ENCODE measurements at regions not wholly inside any gene's neighbourhood (a gene's known extent, or its start where the extent isn't known, plus 50 kb on each side); places are given as distances from the start of the nearest gene placed in this dataset.

DNA sequence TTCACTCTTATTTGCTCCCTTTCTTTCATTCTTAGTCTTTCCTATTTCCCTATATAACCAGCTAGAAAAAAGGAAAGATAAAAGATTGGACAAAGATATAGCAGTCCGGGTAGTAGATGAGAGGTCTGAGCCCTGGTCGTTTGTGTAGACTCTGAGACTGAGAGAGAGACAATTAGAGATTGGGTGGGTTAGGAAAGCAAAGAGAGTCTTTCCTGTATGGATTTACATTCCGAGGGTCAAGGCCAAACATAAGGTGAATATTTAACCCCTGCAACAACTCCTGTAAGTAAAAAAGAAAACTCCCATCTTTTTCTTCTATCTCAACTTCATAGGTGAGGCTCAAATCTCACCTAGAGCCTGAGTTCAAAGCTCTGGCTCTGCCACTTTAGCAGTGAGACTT, 218.0 kb upstream of the FGGY start:
- TF ChIP-seq POLR2AphosphoS5 (IDR thresholded peaks at IDR 0.05; ENCODE audit: low read depth): no peak
- TF ChIP-seq, protein P1, sequence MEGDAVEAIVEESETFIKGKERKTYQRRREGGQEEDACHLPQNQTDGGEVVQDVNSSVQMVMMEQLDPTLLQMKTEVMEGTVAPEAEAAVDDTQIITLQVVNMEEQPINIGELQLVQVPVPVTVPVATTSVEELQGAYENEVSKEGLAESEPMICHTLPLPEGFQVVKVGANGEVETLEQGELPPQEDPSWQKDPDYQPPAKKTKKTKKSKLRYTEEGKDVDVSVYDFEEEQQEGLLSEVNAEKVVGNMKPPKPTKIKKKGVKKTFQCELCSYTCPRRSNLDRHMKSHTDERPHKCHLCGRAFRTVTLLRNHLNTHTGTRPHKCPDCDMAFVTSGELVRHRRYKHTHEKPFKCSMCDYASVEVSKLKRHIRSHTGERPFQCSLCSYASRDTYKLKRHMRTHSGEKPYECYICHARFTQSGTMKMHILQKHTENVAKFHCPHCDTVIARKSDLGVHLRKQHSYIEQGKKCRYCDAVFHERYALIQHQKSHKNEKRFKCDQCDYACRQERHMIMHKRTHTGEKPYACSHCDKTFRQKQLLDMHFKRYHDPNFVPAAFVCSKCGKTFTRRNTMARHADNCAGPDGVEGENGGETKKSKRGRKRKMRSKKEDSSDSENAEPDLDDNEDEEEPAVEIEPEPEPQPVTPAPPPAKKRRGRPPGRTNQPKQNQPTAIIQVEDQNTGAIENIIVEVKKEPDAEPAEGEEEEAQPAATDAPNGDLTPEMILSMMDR (IDR thresholded peaks at IDR 0.05; ENCODE audit: insufficient read depth, low read length): no peak
- TF ChIP-seq GABPA (IDR thresholded peaks at IDR 0.05; ENCODE audit: low read depth): no peak
- no peak for TF ChIP-seq SPI1 (IDR thresholded peaks at IDR 0.05; ENCODE audit: borderline replicate concordance, low read depth)
- TF ChIP-seq, protein P2, sequence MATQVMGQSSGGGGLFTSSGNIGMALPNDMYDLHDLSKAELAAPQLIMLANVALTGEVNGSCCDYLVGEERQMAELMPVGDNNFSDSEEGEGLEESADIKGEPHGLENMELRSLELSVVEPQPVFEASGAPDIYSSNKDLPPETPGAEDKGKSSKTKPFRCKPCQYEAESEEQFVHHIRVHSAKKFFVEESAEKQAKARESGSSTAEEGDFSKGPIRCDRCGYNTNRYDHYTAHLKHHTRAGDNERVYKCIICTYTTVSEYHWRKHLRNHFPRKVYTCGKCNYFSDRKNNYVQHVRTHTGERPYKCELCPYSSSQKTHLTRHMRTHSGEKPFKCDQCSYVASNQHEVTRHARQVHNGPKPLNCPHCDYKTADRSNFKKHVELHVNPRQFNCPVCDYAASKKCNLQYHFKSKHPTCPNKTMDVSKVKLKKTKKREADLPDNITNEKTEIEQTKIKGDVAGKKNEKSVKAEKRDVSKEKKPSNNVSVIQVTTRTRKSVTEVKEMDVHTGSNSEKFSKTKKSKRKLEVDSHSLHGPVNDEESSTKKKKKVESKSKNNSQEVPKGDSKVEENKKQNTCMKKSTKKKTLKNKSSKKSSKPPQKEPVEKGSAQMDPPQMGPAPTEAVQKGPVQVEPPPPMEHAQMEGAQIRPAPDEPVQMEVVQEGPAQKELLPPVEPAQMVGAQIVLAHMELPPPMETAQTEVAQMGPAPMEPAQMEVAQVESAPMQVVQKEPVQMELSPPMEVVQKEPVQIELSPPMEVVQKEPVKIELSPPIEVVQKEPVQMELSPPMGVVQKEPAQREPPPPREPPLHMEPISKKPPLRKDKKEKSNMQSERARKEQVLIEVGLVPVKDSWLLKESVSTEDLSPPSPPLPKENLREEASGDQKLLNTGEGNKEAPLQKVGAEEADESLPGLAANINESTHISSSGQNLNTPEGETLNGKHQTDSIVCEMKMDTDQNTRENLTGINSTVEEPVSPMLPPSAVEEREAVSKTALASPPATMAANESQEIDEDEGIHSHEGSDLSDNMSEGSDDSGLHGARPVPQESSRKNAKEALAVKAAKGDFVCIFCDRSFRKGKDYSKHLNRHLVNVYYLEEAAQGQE (IDR thresholded peaks at IDR 0.05; ENCODE audit: insufficient replicate concordance, low read depth): no peak
- Histone ChIP-seq H3K27ac (replicated peaks) (no peak overlapping the region), H3K27me3 (ENCODE audit: insufficient read depth, poor library complexity, severe bottlenecking) (no peaks in the 10 kb centered on the region), H3K4me3 (replicated peaks; ENCODE audit: insufficient read depth, low read length) (no peak overlapping the region)
- DNase-seq (ENCODE audit: low read depth in 1 of 2, low spot score in 1 of 2): no peak

DNA sequence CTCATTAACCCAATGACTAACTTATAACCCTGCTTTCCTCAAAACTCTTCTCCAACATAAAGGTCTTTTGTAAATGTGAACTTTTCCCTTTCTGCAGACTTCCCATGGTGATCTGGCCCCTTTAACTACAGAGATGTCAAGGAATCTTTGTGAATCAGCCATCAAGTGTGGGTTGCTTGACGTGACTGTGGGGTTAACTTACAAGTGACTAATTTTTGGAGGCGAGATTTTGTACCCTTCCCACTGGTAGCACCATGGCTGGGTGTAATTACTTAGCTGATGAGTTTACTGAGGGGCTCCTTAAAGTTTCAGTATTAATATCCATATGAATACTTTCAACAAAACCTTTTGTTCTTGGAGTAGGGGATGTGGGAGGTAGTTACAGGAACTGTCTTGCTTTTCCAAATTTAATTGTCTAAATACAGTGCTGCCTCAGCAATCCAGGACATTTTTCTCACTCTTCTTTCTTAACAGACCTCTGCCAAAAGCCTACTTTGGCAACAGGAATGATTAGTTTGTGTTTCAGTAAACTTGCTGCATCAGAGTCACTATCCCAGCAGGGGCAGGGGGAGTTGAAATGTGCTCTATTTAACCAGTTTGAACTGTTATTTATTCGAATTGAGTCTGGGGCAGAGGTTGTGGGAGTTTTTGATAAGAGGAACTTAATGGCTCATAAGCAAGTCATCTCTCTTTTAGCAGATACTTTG, 217.3 kb upstream of the FGGY start:
- Histone ChIP-seq H3K27me3 (ENCODE audit: insufficient read depth, poor library complexity, severe bottlenecking) (no peaks in the 10 kb centered on the region), H3K4me3 (replicated peaks; ENCODE audit: insufficient read depth, low read length) (no peak overlapping the region), H3K27ac (replicated peaks) (no peak overlapping the region)
- DNase-seq (ENCODE audit: low read depth in 1 of 2, low spot score in 1 of 2): no peak
- TF ChIP-seq SPI1 (IDR thresholded peaks at IDR 0.05; ENCODE audit: borderline replicate concordance, low read depth) (no peak), GABPA (IDR thresholded peaks at IDR 0.05; ENCODE audit: low read depth) (no peak), POLR2AphosphoS5 (IDR thresholded peaks at IDR 0.05; ENCODE audit: low read depth) (no peak)
- TF ChIP-seq, protein P1 (IDR thresholded peaks at IDR 0.05; ENCODE audit: insufficient read depth, low read length): no peak
- TF ChIP-seq, protein P2 (IDR thresholded peaks at IDR 0.05; ENCODE audit: insufficient replicate concordance, low read depth): no peak

DNA sequence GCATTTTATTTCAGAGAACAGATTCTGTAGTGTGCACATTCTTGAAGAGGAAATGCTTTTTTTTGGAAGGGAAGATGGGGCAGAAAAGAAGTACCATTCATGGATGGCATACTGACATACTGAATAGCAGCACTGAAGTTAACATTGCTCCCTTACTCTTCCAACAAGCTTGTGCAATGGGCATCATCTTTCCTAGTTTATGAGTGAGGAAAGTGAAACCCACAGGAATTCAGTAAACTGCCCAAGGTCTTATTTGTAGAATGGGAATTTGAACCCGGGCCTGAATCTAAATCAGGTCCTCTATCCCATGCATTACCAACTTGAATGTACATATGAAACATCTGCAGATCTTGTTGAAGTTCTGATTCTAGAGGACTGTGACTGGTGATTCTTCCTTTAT, 215.7 kb upstream of the FGGY start:
- TF ChIP-seq SPI1 (IDR thresholded peaks at IDR 0.05; ENCODE audit: borderline replicate concordance, low read depth) (no peak), POLR2AphosphoS5 (IDR thresholded peaks at IDR 0.05; ENCODE audit: low read depth) (no peak), GABPA (IDR thresholded peaks at IDR 0.05; ENCODE audit: low read depth) (no peak)
- TF ChIP-seq, protein P2 (IDR thresholded peaks at IDR 0.05; ENCODE audit: insufficient replicate concordance, low read depth): no peak
- TF ChIP-seq, protein P1 (IDR thresholded peaks at IDR 0.05; ENCODE audit: insufficient read depth, low read length): no peak

More for the DNA sequence above, 215.7 kb upstream of the FGGY start:
- Histone ChIP-seq H3K27me3 (ENCODE audit: insufficient read depth, poor library complexity, severe bottlenecking) (no peaks in the 10 kb centered on the region), H3K4me3 (replicated peaks; ENCODE audit: insufficient read depth, low read length) (no peak overlapping the region), H3K27ac (replicated peaks) (no peak overlapping the region)
- DNase-seq (ENCODE audit: low read depth in 1 of 2, low spot score in 1 of 2): no peak

Data from HL-60 (cell line).